HG02763 (cell line): ENCODE measurements at regions not wholly inside any gene's neighbourhood (a gene's known extent, or its start where the extent isn't known, plus 50 kb on each side); places are given as distances from the start of the nearest gene placed in this dataset.

ENCODE experiments used
- ATAC-seq: cut with Tn5 transposase; IDR thresholded peaks from one replicate; pipeline ENCODE4 v1.9.1; 2021; ENCODE audit warnings: mild to moderate bottlenecking, moderate library complexity; ENCODE audit not compliant: unreplicated experiment

- no peak for ATAC-seq
Observed at GRCh38 chr3:102741694-102742093, 306.9 kb downstream of the ZPLD1 start.

- no peak for ATAC-seq
Observed at GRCh38 chr3:102745881-102746280, 311.1 kb downstream of the ZPLD1 start.

- no peak for ATAC-seq
Observed at GRCh38 chr3:102747611-102748010, 312.8 kb downstream of the ZPLD1 start.

- ATAC-seq = no peak
Observed at GRCh38 chr3:102748646-102749045, 313.8 kb downstream of the ZPLD1 start.

GRCh38 chr3:102750322-102750721 is 315.5 kb downstream of the ZPLD1 start:
- no peak for ATAC-seq

GRCh38 chr3:102753901-102754300 is 319.1 kb downstream of the ZPLD1 start:
- no peak for ATAC-seq

GRCh38 chr3:102756706-102757105 is 321.9 kb downstream of the ZPLD1 start:
- ATAC-seq = no peak

GRCh38 chr3:102757950-102758349 is 323.1 kb downstream of the ZPLD1 start:
- no peak for ATAC-seq

GRCh38 chr3:102761766-102762165 is 327.0 kb downstream of the ZPLD1 start:
- ATAC-seq = no peak

- ATAC-seq = no peak
Observed at GRCh38 chr3:102790747-102791325, 356.0 kb downstream of the ZPLD1 start.

GRCh38 chr3:102791641-102792589 is 357.1 kb downstream of the ZPLD1 start:
- ATAC-seq = no peak

GRCh38 chr3:102796804-102797203 is 362.0 kb downstream of the ZPLD1 start:
- ATAC-seq = no peak

- ATAC-seq = no peak
Observed at GRCh38 chr3:102802819-102803420, 368.1 kb downstream of the ZPLD1 start.

GRCh38 chr3:102810937-102811336 is 376.1 kb downstream of the ZPLD1 start:
- no peak for ATAC-seq

- ATAC-seq = no peak
Observed at GRCh38 chr3:102826636-102827035, 391.8 kb downstream of the ZPLD1 start.

GRCh38 chr3:102827386-102827785 is 392.6 kb downstream of the ZPLD1 start:
- no peak for ATAC-seq

GRCh38 chr3:102830415-102830814 is 395.6 kb downstream of the ZPLD1 start:
- ATAC-seq = no peak

- ATAC-seq = no peak
Observed at GRCh38 chr3:102841866-102842265, 407.1 kb downstream of the ZPLD1 start.

- no peak for ATAC-seq
Observed at GRCh38 chr3:102866845-102867244, 432.0 kb downstream of the ZPLD1 start.

- ATAC-seq = no peak
Observed at GRCh38 chr3:102883515-102883914, 448.7 kb downstream of the ZPLD1 start.

GRCh38 chr3:102885289-102885688 is 450.5 kb downstream of the ZPLD1 start:
- ATAC-seq = no peak

- no peak for ATAC-seq
Observed at GRCh38 chr3:102887431-102887830, 452.6 kb downstream of the ZPLD1 start.
